Stimulated activated CD8-positive, alpha-beta memory T cell treated with anti-CD3 and anti-CD28 coated beads, Interleukin-4, amount 100 ng/mL, for 24 hours (primary cell): ENCODE measurements at regions not wholly inside any gene's neighbourhood (a gene's known extent, or its start where the extent isn't known, plus 50 kb on each side); places are given as distances from the start of the nearest gene placed in this dataset.
"Not testable (repeated sequence)": the region's sequence is repeated elsewhere in the genome, so short reads cannot be mapped to it uniquely, and the experiment has no call there.

Source experiments
- DNase-seq: peaks from one replicate; pipeline ENCODE4 v3.0.0-alpha.2; 2020; ENCODE audit warnings: low read depth

GRCh38 chr5:106818552-106818951 is 852.2 kb downstream of the EFNA5 start:
- DNase-seq: no peak

- no peak for DNase-seq
These were observed 855.8 kb downstream of the EFNA5 start for GRCh38 chr5:106814961-106815360.

GRCh38 chr5:106801554-106801953 is 869.2 kb downstream of the EFNA5 start:
- DNase-seq: no peak

DNA sequence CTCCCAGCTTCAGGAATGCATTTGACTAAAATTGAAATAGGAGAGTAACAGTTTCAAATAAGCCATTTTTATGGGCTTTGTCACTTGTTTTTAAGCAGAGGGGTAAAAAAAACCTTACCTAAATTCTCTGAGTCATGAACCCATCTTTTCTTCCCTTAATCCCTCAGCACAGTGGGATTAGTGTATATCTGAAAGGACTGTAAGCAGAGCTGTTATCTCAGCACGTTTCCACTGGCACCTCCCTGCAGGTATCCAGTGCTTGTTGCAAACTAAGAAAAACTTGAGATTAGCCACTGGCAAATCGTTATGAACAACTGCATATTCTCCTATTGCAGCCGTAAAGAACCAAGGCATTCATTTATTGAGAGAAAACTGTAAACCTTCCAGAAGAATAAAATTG is 872.7 kb downstream of the EFNA5 start:
- no peak for DNase-seq

DNA sequence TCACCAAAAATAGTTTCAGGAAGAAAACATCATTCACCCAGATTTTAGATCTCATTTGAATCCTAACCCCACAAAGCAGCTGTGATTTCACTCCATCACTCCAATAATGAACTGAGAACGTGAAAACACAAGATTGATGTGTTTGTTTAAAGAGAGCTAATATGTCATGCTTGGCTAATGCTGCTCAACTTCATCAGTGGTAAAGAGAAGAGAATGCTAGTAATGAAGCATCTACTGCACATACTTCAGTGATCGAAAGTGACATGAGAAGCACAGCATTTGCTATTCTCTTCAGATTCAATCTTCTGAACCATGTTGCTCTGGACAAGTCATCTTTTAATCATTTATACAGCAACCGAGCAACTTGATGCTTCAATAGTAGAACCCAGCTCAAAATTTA is 874.7 kb downstream of the EFNA5 start:
- no peak for DNase-seq

DNA sequence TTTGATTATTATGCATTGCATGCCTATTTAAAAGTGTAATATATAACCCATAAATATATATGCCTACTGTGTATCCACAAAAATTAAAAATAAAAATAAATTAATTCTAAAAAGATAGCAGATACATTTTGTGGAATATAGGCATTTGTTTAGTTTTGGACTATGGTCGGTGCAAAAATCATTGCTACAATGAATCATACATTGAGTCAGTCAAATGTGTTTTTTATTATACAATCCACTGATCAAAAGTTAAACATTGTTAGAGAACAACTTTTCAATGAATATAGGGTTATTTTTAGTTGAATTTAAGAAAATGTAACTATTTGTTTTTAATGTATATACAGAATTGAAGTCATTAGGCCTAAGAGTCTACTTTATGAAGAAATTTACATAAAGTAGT is 885.9 kb downstream of the EFNA5 start:
- DNase-seq: no peak

GRCh38 chr5:106780355-106780754 is 890.4 kb downstream of the EFNA5 start:
- no peak for DNase-seq

DNA sequence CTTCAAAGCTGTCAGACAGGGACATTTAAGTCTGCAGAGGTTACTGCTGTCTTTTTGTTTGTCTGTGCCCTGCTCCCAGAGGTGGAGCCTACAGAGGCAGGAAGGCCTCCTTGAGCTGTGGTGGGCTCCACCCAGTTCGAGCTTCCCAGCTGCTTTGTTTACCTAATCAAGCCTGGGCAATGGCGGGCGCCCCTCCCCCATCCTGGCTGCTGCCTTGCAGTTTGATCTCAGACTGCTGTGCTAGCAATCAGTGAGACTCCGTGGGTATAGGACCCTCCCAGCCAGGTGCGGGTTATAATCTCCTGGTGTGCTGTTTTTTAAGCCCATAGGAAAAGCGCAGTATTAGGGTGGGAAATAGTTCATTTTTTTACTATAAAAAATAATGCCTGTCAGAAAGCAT is 894.2 kb downstream of the EFNA5 start:
- not testable (repeated sequence) for DNase-seq

- no peak for DNase-seq
These were observed 902.3 kb downstream of the EFNA5 start for GRCh38 chr5:106768392-106768791.

DNA sequence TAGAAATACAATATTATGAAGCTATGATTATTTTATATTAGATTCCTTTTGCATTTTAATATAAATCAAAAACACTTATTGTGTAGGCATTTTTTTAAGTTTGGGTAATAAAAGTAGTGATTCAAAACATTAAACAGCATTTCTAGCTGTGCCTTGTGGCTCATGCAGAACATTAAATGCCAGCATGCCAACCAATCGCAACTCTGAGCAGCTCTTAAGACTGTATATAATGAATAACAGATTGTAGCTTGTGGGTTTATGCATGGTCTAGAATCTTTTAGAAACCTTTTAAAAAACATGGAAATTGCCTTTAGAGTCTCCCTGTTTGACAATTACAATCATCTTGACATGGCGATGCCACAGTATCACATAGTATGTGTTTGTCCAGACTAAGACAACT is 903.8 kb downstream of the EFNA5 start:
- no peak for DNase-seq

GRCh38 chr5:106759581-106759980 is 911.2 kb downstream of the EFNA5 start:
- DNase-seq: no peak

DNA sequence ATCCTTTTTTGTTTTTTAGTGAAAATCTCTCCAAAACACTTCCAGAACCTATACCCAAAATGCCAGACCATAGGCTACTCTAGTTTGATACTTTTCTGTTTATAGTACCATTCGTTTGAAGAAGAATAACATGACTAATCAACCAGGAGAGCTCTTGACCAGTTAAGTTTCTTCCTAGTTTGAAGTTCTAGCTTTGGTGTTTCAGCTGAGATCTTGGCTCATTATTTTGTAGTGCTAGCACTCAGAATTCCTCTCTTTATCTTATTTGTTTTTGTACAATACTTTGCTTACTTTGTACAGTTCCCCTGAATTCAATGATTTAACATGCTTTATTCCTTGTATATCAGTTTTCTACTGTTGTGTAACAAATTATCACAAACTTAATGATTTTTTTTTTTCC is 911.6 kb downstream of the EFNA5 start:
- DNase-seq: no peak

DNA sequence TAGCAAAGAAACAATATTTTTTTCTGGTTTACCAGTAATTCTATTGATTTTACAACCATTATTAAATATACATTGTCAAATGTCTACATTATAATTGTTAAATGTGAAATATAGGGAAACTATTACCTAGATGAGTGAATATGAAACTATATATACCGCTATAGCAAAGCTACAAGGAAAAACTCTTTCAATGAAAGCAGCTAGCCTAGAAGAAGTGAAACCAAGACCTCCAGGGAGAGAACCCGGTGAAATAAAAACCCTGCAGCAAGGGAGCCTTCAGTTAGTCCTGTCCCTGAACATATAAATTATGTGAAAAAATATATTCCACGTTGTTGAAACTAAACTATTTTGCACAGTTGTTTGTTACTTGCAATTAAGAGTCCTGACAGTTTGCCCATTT is 913.1 kb downstream of the EFNA5 start:
- DNase-seq: no peak

DNA sequence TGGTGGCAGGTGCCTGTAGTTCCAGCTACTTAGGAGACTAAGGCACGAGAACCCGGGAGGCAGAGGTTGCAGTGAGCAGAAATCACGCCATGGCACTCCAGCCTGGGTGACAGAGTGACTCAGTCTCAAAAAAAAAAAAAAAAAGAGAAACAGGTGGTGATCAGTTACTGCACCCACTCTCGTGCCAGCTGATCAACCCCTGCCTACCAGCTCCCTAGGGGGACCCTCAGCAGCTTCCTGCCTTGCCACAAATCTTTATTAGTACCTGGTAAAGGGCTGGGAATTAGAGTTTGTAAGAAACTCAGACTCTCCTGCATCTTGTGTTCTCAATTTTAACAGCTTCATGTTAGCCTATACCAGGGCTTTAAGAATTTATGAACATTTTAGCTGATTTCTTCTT is 914.9 kb downstream of the EFNA5 start:
- no peak for DNase-seq

- DNase-seq: no peak
These were observed 915.7 kb downstream of the EFNA5 start for GRCh38 chr5:106755066-106755465.

DNA sequence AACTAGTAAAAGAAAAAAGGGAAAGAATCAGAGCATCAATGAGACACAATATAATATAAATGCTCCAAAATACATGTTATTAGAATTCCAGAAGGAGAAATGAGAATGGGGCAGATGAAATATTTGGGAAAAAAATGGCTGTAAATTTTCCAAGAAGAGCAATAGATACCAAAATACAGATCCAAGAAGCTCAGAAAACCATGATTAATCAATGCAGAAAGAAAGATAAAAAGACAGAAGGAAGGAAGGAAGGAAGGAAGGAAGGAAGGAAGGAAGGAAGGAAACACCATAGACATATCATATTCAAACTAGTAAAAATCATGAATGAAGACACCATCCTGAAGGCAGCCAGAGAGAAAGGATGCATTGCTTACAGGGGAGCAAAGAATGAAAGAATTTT is 920.9 kb downstream of the EFNA5 start:
- DNase-seq: no peak

GRCh38 chr5:106739127-106739526 is 931.6 kb downstream of the EFNA5 start:
- no peak for DNase-seq

DNA sequence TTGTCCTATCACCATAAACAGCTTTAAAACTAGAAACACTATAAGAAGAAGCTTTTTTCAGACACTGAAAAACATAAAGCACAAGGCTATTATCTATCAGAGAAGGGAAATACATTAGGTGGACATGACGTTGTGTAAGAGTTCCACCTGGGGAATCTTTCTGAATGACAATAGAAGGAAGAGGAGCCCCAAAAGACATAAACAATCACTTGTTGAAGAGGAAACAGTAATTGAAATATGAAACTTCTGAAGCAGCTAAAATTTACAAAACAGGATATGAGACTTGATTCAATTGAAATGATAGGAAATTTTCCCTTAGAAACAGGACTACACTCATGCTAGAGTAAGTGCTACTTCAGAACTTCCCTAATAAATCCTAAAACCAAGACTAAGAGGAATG is 933.6 kb downstream of the EFNA5 start:
- no peak for DNase-seq

DNA sequence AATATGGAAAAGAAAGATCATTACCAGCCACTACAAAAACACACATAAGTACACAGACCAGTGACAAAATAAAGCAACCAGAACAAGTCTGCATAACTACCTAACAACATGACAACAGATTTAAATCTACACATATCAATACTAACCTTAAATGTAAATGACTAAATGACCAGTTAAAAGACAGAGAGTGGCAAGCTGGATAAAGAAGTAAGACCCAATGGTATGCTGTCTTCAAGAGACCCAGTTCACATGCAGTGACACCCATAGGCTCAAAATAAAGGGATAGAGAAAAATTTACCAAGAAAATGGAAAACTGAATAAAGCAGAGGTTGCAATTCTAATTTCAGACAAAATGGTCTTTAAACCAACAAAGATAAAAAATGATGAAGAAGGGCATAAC is 938.1 kb downstream of the EFNA5 start:
- no peak for DNase-seq

- no peak for DNase-seq
These were observed 939.8 kb downstream of the EFNA5 start for GRCh38 chr5:106730912-106731311.

GRCh38 chr5:106730506-106730905 is 940.2 kb downstream of the EFNA5 start:
- no peak for DNase-seq

DNA sequence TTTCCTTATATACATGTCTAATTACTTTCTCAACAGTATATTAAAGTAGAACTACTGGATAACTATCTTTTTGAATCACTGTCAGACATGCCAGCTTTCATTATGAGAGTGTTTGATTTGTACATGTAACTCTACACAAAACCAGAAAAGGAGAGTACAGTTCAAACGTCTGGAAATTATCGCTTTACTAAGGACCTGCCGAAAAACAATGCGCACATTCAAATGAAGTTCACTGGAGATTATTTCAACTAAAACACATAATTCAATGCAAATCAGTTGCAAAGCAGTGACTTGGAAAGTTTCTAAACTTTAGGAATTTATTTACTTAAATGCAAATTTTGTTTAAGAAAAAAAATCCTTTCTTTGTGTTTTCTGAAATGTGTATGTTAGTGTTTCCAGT is 942.5 kb downstream of the EFNA5 start:
- DNase-seq: no peak

- no peak for DNase-seq
These were observed 943.7 kb downstream of the EFNA5 start for GRCh38 chr5:106727071-106727470.

- DNase-seq: no peak
These were observed 950.4 kb downstream of the EFNA5 start for GRCh38 chr5:106720367-106720766.

DNA sequence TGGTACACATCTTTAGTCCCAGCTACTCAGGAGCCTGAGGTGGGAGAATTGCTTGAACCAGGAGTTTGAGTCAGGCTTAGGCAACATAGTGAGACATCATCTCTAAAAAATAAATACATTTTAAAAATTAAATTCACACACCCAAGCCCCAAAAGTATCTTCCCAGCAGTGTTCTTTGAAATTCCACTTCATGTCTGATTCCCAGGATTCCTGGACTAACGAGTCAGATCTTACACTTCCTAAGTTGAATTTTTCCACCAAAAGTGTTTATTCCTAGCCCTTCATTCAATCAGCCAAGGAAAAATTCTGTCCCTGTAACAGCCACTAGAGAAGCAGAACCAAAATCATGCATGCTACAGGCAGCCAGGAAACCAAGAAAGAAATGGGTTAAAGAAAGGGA is 970.9 kb downstream of the EFNA5 start:
- DNase-seq: no peak
